Loucy (cell line): ENCODE measurements at regions not wholly inside any gene's neighbourhood (a gene's known extent, or its start where the extent isn't known, plus 50 kb on each side); places are given as distances from the start of the nearest gene placed in this dataset.

Source experiments
- EZH2phosphoT487 ChIP-seq: fragments of 200-600 bp; IDR thresholded peaks from 2 replicates; pipeline ENCODE4 v1.6.1; 2018; ENCODE audit warnings: antibody characterized with exemption, mild to moderate bottlenecking, moderate library complexity, borderline replicate concordance
- TF ChIP-seq, protein P1 (sequence below): fragments of 200-600 bp; sonication (generic); conservative IDR thresholded peaks from 2 replicates; pipeline ENCODE4 v1.5.1; 2014; ENCODE audit warnings: mild to moderate bottlenecking, antibody characterized with exemption, low read length

DNA sequence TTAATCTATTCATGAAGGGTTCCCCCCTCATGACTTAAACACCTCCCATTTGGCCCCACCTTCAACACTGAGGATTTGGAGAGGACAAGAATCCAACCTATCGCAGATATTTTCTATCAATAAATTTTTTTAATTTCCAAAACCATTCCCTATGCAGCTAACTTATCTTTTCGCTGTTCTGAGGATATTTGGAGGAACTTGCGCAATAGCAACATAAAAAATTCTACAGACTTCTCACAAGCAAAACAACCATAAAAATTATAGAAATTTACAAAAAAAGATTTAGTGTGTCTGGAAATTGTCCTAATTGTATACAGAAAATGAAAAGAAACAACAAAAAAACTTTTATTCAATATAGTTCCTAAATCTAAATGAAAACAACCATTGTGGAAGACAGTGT is 1472.7 kb upstream of the ZEB2 start:
- TF ChIP-seq, protein P1, sequence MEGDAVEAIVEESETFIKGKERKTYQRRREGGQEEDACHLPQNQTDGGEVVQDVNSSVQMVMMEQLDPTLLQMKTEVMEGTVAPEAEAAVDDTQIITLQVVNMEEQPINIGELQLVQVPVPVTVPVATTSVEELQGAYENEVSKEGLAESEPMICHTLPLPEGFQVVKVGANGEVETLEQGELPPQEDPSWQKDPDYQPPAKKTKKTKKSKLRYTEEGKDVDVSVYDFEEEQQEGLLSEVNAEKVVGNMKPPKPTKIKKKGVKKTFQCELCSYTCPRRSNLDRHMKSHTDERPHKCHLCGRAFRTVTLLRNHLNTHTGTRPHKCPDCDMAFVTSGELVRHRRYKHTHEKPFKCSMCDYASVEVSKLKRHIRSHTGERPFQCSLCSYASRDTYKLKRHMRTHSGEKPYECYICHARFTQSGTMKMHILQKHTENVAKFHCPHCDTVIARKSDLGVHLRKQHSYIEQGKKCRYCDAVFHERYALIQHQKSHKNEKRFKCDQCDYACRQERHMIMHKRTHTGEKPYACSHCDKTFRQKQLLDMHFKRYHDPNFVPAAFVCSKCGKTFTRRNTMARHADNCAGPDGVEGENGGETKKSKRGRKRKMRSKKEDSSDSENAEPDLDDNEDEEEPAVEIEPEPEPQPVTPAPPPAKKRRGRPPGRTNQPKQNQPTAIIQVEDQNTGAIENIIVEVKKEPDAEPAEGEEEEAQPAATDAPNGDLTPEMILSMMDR: no peak
- no peak for TF ChIP-seq EZH2phosphoT487
